ENCODE measurements at regions not wholly inside any gene's neighbourhood (a gene's known extent, or its start where the extent isn't known, plus 50 kb on each side); places are given as distances from the start of the nearest gene placed in this dataset.

- Histone ChIP-seq H3K27me3 (ENCODE audit: control insufficient read depth in 4 of 4, insufficient read depth in 4 of 4, low read length in 3 of 4) (peaks cover 0 to 2% (median 0%) of the 10 kb centered on the region in 4 donors), H3K4me1 (ENCODE audit: control insufficient read depth in 4 of 4, insufficient read depth in 4 of 4, low read length in 3 of 4) (no peaks in the 10 kb centered on the region), H3K9me3 (ENCODE audit: control insufficient read depth in 4 of 4, low read length in 3 of 4) (no peaks in the 10 kb centered on the region), H3K4me3 (ENCODE audit: low read depth in 1 of 3, low read length in 3 of 3) (no peak overlapping the region), H3K36me3 (ENCODE audit: control insufficient read depth in 4 of 4, insufficient read depth in 3 of 4, low read depth in 1 of 4, low read length in 3 of 4) (no peaks in the 10 kb centered on the region), H3K9ac (ENCODE audit: low read depth in 1 of 2, low read length in 2 of 2) (no peak overlapping the region), H3K27ac (ENCODE audit: low read depth in 1 of 2, low read length in 2 of 2) (no peak overlapping the region)
- DNase-seq (ENCODE audit: low spot score): no peak
- TF ChIP-seq RXRA (IDR thresholded peaks at IDR 0.05) (no peak), HNF4A (conservative IDR thresholded peaks at IDR 0.05) (no peak), HNF4G (IDR thresholded peaks at IDR 0.05) (no peak), NR2F2 (IDR thresholded peaks at IDR 0.05) (no peak), EGR1 (IDR thresholded peaks at IDR 0.05; ENCODE audit: low read depth in 2 of 2) (no peak), REST (IDR thresholded peaks at IDR 0.05) (no peak), TAF1 (conservative IDR thresholded peaks at IDR 0.05) (no peak), JUND (IDR thresholded peaks at IDR 0.05) (no peak), RAD21 (IDR thresholded peaks at IDR 0.05) (no peak), ATF3 (IDR thresholded peaks at IDR 0.05) (no peak), ZBTB33 (IDR thresholded peaks at IDR 0.05) (no peak), GABPA (IDR thresholded peaks at IDR 0.05 in 1 of 2, conservative IDR thresholded peaks at IDR 0.05 in 1 of 2) (no peak), MAX (IDR thresholded peaks at IDR 0.05) (no peak)
Measured at GRCh38 chr13:83499286-83499685, 383.0 kb downstream of the SLITRK1 start.

- no peak overlapping the region for H3K9ac ChIP-seq (ENCODE audit: low read depth in 1 of 2, low read length in 2 of 2)
- no peaks in the 10 kb centered on the region for H3K36me3 ChIP-seq (ENCODE audit: control insufficient read depth in 4 of 4, insufficient read depth in 3 of 4, low read depth in 1 of 4, low read length in 3 of 4)
- H3K4me1 ChIP-seq (ENCODE audit: control insufficient read depth in 4 of 4, insufficient read depth in 4 of 4, low read length in 3 of 4): no peaks in the 10 kb centered on the region
- no peak for DNase-seq (ENCODE audit: low spot score)
- no peak overlapping the region for H3K27ac ChIP-seq (ENCODE audit: low read depth in 1 of 2, low read length in 2 of 2)
- no peak overlapping the region for H3K4me3 ChIP-seq (ENCODE audit: low read depth in 1 of 3, low read length in 3 of 3)
- WGBS: 64% methylated on average over 2 of the region's 2 CpGs
- peaks cover 0 to 2% (median 0%) of the 10 kb centered on the region in 4 donors for H3K27me3 ChIP-seq (ENCODE audit: control insufficient read depth in 4 of 4, insufficient read depth in 4 of 4, low read length in 3 of 4)
- no peaks in the 10 kb centered on the region for H3K9me3 ChIP-seq (ENCODE audit: control insufficient read depth in 4 of 4, low read length in 3 of 4)
- no peak for TF ChIP-seq FOXA1 (IDR thresholded peaks at IDR 0.05)
- TF ChIP-seq ZBTB33 (IDR thresholded peaks at IDR 0.05): no peak
- TF ChIP-seq YY1 (IDR thresholded peaks at IDR 0.05): no peak
- TF ChIP-seq SP1 (IDR thresholded peaks at IDR 0.05): no peak
- TF ChIP-seq TAF1 (conservative IDR thresholded peaks at IDR 0.05): no peak
- TF ChIP-seq HNF4G (IDR thresholded peaks at IDR 0.05): no peak
- no peak for TF ChIP-seq RXRA (IDR thresholded peaks at IDR 0.05)
- no peak for TF ChIP-seq ATF3 (IDR thresholded peaks at IDR 0.05)
- TF ChIP-seq FOXA2 (IDR thresholded peaks at IDR 0.05): no peak
- no peak for TF ChIP-seq HNF4A (conservative IDR thresholded peaks at IDR 0.05)
- TF ChIP-seq NR2F2 (IDR thresholded peaks at IDR 0.05): no peak
- TF ChIP-seq REST (IDR thresholded peaks at IDR 0.05): no peak
- no peak for TF ChIP-seq RAD21 (IDR thresholded peaks at IDR 0.05)
- TF ChIP-seq EGR1 (IDR thresholded peaks at IDR 0.05; ENCODE audit: low read depth in 2 of 2): no peak
- TF ChIP-seq GABPA (IDR thresholded peaks at IDR 0.05 in 1 of 2, conservative IDR thresholded peaks at IDR 0.05 in 1 of 2): no peak
- TF ChIP-seq JUND (IDR thresholded peaks at IDR 0.05): no peak
- TF ChIP-seq MAX (IDR thresholded peaks at IDR 0.05): no peak
Measured at GRCh38 chr13:83498481-83499190, 383.6 kb downstream of the SLITRK1 start.
